K562 (cell line): ENCODE measurements at regions not wholly inside any gene's neighbourhood (a gene's known extent, or its start where the extent isn't known, plus 50 kb on each side); places are given as distances from the start of the nearest gene placed in this dataset.

Experiments
- CTCFL ChIP-seq: IDR thresholded peaks from 2 replicates; pipeline ENCODE4 v1.6.1; 2011; ENCODE audit warnings: borderline replicate concordance, low read depth, mild to moderate bottlenecking, moderate library complexity, low read length; ENCODE audit not compliant: insufficient read depth, poor library complexity, severe bottlenecking
- EGR1 ChIP-seq: fragments of 450-650 bp; conservative IDR thresholded peaks from 2 replicates; pipeline ENCODE4 v1.6.1; 2017; ENCODE audit warnings: mild to moderate bottlenecking
- ELF2 ChIP-seq: fragments of 250-450 bp; sonication (Bioruptor Pico); IDR thresholded peaks from 2 replicates; pipeline ENCODE4 v1.5.0; 2021; ENCODE audit warnings: mild to moderate bottlenecking
- HDGF ChIP-seq: fragments of 450-650 bp; IDR thresholded peaks from 2 replicates; pipeline ENCODE4 v1.6.1; 2016
- MAZ ChIP-seq, 2 experiments: fragments of 450-650 bp in 1 of 2; sonication (generic) in 1 of 2; formaldehyde crosslinking; IDR thresholded peaks in 1 of 2; conservative IDR thresholded peaks in 1 of 2; 2 replicates each; pipeline versions ENCODE4 v1.4.0 to v1.5.0; 2020; ENCODE audit warnings: mild to moderate bottlenecking in 1 of 2, missing genetic modification reagents in 1 of 2
- MED1 ChIP-seq: sonication (generic); formaldehyde crosslinking; IDR thresholded peaks from 2 replicates; pipeline ENCODE4 v1.8.1; 2023; ENCODE audit warnings: missing genetic modification reagents, borderline replicate concordance
- MEIS2 ChIP-seq: fragments of 450-650 bp; IDR thresholded peaks from 2 replicates; pipeline ENCODE4 v1.6.1; 2014; ENCODE audit warnings: mild to moderate bottlenecking; ENCODE audit not compliant: partially characterized antibody
- NFE2 ChIP-seq: IDR thresholded peaks from 2 replicates; pipeline ENCODE4 v1.6.1; 2014; ENCODE audit warnings: antibody characterized with exemption, low read depth
- RCOR1 ChIP-seq, 2 experiments: IDR thresholded peaks; 2 replicates each; pipeline ENCODE4 v1.6.1; 2012; ENCODE audit warnings: low read depth in 2 of 2, low read length in 2 of 2, borderline replicate concordance in 1 of 2, improper control_type of control experiment in 1 of 2
- RNF2 ChIP-seq: sonication (generic); IDR thresholded peaks from 2 replicates; pipeline ENCODE4 v1.6.1; 2016
- SP1 ChIP-seq: sonication (generic); formaldehyde crosslinking; IDR thresholded peaks from 2 replicates; pipeline ENCODE4 v1.8.1; 2022; ENCODE audit warnings: mild to moderate bottlenecking, missing genetic modification reagents
- TRIM24 ChIP-seq, 2 experiments: fragments of 450-650 bp; IDR thresholded peaks; 2 replicates each; pipeline ENCODE4 v1.6.1; 2016
- ZBTB8A ChIP-seq: fragments of 450-650 bp; IDR thresholded peaks from 2 replicates; pipeline ENCODE4 v1.6.1; 2018; ENCODE audit warnings: mild to moderate bottlenecking, moderate library complexity; ENCODE audit not compliant: partially characterized antibody
- ZNF764 ChIP-seq: fragments of 250-450 bp; sonication (Bioruptor Pico); IDR thresholded peaks from 2 replicates; pipeline ENCODE4 v1.4.0; 2020; ENCODE audit warnings: low read depth, mild to moderate bottlenecking, moderate library complexity
- ZNF830 ChIP-seq: fragments of 250-450 bp; sonication (Bioruptor Pico); IDR thresholded peaks from 2 replicates; pipeline ENCODE4 v1.5.0; 2021; ENCODE audit warnings: mild to moderate bottlenecking
- TF ChIP-seq, protein P1 (sequence below): sonication (generic); formaldehyde crosslinking; IDR thresholded peaks from 2 replicates; pipeline ENCODE4 v1.4.0; 2020; ENCODE audit warnings: mild to moderate bottlenecking, missing genetic modification reagents
- TF ChIP-seq, protein P2 (sequence below): fragments of 450-650 bp; IDR thresholded peaks from 2 replicates; pipeline ENCODE4 v1.6.1; 2017; ENCODE audit warnings: antibody characterized with exemption
- TF ChIP-seq, protein P3 (sequence below), 2 experiments: fragments of 450-650 bp; IDR thresholded peaks; 2 replicates each; pipeline ENCODE4 v1.6.1; 2018; ENCODE audit warnings: mild to moderate bottlenecking in 2 of 2, low read depth in 1 of 2; ENCODE audit not compliant: partially characterized antibody in 2 of 2

GRCh38 chr14:73787486-73788316, 63.9 kb upstream of the PTGR2 start (continued):
- TF ChIP-seq SP1 (CRISPR knock-in tag): no peak
- TF ChIP-seq ELF2 (CRISPR knock-in tag): no peak
- TF ChIP-seq, protein P1, sequence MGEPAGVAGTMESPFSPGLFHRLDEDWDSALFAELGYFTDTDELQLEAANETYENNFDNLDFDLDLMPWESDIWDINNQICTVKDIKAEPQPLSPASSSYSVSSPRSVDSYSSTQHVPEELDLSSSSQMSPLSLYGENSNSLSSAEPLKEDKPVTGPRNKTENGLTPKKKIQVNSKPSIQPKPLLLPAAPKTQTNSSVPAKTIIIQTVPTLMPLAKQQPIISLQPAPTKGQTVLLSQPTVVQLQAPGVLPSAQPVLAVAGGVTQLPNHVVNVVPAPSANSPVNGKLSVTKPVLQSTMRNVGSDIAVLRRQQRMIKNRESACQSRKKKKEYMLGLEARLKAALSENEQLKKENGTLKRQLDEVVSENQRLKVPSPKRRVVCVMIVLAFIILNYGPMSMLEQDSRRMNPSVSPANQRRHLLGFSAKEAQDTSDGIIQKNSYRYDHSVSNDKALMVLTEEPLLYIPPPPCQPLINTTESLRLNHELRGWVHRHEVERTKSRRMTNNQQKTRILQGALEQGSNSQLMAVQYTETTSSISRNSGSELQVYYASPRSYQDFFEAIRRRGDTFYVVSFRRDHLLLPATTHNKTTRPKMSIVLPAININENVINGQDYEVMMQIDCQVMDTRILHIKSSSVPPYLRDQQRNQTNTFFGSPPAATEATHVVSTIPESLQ (CRISPR knock-in tag): no peak
- TF ChIP-seq CTCFL: no peak
- TF ChIP-seq MEIS2: no peak
- TF ChIP-seq, protein P2, sequence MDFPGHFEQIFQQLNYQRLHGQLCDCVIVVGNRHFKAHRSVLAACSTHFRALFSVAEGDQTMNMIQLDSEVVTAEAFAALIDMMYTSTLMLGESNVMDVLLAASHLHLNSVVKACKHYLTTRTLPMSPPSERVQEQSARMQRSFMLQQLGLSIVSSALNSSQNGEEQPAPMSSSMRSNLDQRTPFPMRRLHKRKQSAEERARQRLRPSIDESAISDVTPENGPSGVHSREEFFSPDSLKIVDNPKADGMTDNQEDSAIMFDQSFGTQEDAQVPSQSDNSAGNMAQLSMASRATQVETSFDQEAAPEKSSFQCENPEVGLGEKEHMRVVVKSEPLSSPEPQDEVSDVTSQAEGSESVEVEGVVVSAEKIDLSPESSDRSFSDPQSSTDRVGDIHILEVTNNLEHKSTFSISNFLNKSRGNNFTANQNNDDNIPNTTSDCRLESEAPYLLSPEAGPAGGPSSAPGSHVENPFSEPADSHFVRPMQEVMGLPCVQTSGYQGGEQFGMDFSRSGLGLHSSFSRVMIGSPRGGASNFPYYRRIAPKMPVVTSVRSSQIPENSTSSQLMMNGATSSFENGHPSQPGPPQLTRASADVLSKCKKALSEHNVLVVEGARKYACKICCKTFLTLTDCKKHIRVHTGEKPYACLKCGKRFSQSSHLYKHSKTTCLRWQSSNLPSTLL: no peak
- TF ChIP-seq RNF2: no peak
- TF ChIP-seq ZNF764 (CRISPR knock-in tag): no peak
- no peak for TF ChIP-seq RCOR1 (IDR thresholded peaks at IDR 0.05; ENCODE audit: borderline replicate concordance in 1 of 2, low read depth in 2 of 2, low read length in 2 of 2)
- TF ChIP-seq HDGF: no peak
- TF ChIP-seq MAZ (CRISPR knock-in tag; conservative IDR thresholded peaks at IDR 0.05 in 1 of 2, IDR thresholded peaks at IDR 0.05 in 1 of 2): 0 out of 4 replicates have a peak, but pooled peaks of 1 of the 2 experiments have one; percentile 7
- no peak for TF ChIP-seq MED1 (CRISPR knock-in tag)
- TF ChIP-seq TRIM24 (IDR thresholded peaks at IDR 0.05): no peak
- TF ChIP-seq ZBTB8A: no peak
- TF ChIP-seq NFE2: no peak
- TF ChIP-seq, protein P3, sequence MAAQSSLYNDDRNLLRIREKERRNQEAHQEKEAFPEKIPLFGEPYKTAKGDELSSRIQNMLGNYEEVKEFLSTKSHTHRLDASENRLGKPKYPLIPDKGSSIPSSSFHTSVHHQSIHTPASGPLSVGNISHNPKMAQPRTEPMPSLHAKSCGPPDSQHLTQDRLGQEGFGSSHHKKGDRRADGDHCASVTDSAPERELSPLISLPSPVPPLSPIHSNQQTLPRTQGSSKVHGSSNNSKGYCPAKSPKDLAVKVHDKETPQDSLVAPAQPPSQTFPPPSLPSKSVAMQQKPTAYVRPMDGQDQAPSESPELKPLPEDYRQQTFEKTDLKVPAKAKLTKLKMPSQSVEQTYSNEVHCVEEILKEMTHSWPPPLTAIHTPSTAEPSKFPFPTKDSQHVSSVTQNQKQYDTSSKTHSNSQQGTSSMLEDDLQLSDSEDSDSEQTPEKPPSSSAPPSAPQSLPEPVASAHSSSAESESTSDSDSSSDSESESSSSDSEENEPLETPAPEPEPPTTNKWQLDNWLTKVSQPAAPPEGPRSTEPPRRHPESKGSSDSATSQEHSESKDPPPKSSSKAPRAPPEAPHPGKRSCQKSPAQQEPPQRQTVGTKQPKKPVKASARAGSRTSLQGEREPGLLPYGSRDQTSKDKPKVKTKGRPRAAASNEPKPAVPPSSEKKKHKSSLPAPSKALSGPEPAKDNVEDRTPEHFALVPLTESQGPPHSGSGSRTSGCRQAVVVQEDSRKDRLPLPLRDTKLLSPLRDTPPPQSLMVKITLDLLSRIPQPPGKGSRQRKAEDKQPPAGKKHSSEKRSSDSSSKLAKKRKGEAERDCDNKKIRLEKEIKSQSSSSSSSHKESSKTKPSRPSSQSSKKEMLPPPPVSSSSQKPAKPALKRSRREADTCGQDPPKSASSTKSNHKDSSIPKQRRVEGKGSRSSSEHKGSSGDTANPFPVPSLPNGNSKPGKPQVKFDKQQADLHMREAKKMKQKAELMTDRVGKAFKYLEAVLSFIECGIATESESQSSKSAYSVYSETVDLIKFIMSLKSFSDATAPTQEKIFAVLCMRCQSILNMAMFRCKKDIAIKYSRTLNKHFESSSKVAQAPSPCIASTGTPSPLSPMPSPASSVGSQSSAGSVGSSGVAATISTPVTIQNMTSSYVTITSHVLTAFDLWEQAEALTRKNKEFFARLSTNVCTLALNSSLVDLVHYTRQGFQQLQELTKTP (IDR thresholded peaks at IDR 0.05; ENCODE audit: low read depth in 1 of 2, partially characterized antibody in 2 of 2): peak in 1 of 2 experiments; percentile 18
- TF ChIP-seq EGR1: peak; percentile 75
- TF ChIP-seq ZNF830 (CRISPR knock-in tag): no peak
